ENCODE measurements at regions not wholly inside any gene's neighbourhood (a gene's known extent, or its start where the extent isn't known, plus 50 kb on each side); places are given as distances from the start of the nearest gene placed in this dataset.

- no peak overlapping the region for H3K4me3 ChIP-seq (ENCODE audit: low read length, poor library complexity, severe bottlenecking)
Observed at GRCh38 chr5:66276986-66277385, 132.9 kb downstream of the SREK1 start.

GRCh38 chr5:66277981-66278380 is 133.9 kb downstream of the SREK1 start:
- H3K27me3 ChIP-seq (ENCODE audit: insufficient read depth, low read length, poor library complexity, severe bottlenecking): no peaks in the 10 kb centered on the region
- no peaks in the 10 kb centered on the region for H3K79me2 ChIP-seq (ENCODE audit: insufficient read depth, low read length)
- H3K9ac ChIP-seq (ENCODE audit: low read depth, low read length, poor library complexity, severe bottlenecking): no peak overlapping the region
- no peaks in the 10 kb centered on the region for H4K20me1 ChIP-seq (ENCODE audit: insufficient read depth, low read length, poor library complexity, severe bottlenecking)
- H3F3A ChIP-seq (ENCODE audit: low read depth): no peaks in the 10 kb centered on the region
- TF ChIP-seq, protein P1, sequence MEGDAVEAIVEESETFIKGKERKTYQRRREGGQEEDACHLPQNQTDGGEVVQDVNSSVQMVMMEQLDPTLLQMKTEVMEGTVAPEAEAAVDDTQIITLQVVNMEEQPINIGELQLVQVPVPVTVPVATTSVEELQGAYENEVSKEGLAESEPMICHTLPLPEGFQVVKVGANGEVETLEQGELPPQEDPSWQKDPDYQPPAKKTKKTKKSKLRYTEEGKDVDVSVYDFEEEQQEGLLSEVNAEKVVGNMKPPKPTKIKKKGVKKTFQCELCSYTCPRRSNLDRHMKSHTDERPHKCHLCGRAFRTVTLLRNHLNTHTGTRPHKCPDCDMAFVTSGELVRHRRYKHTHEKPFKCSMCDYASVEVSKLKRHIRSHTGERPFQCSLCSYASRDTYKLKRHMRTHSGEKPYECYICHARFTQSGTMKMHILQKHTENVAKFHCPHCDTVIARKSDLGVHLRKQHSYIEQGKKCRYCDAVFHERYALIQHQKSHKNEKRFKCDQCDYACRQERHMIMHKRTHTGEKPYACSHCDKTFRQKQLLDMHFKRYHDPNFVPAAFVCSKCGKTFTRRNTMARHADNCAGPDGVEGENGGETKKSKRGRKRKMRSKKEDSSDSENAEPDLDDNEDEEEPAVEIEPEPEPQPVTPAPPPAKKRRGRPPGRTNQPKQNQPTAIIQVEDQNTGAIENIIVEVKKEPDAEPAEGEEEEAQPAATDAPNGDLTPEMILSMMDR (conservative IDR thresholded peaks at IDR 0.05; ENCODE audit: low read length): no peak
- H3K4me3 ChIP-seq (ENCODE audit: low read length, poor library complexity, severe bottlenecking): no peak overlapping the region
- H3K36me3 ChIP-seq (ENCODE audit: insufficient read depth, low read length): no peaks in the 10 kb centered on the region
- no peak overlapping the region for H3K4me2 ChIP-seq (ENCODE audit: low read depth, low read length, poor library complexity, severe bottlenecking)
- no peaks in the 10 kb centered on the region for H3K9me2 ChIP-seq (replicated peaks; ENCODE audit: low read depth, low read length)
- no peaks in the 10 kb centered on the region for H3K9me3 ChIP-seq (ENCODE audit: insufficient read depth, low read depth, low read length)
- no peak overlapping the region for H2AFZ ChIP-seq (ENCODE audit: low read length)
- H3K4me1 ChIP-seq (ENCODE audit: insufficient read depth, low read length, poor library complexity, severe bottlenecking): no peaks in the 10 kb centered on the region

More at GRCh38 chr5:66276986-66277385, 132.9 kb downstream of the SREK1 start:
- no peaks in the 10 kb centered on the region for H3K36me3 ChIP-seq (ENCODE audit: insufficient read depth, low read length)
- no peaks in the 10 kb centered on the region for H3K9me3 ChIP-seq (ENCODE audit: insufficient read depth, low read depth, low read length)
- H2AFZ ChIP-seq (ENCODE audit: low read length): no peak overlapping the region
- H3K27me3 ChIP-seq (ENCODE audit: insufficient read depth, low read length, poor library complexity, severe bottlenecking): no peaks in the 10 kb centered on the region
- H4K20me1 ChIP-seq (ENCODE audit: insufficient read depth, low read length, poor library complexity, severe bottlenecking): no peaks in the 10 kb centered on the region
- H3K4me1 ChIP-seq (ENCODE audit: insufficient read depth, low read length, poor library complexity, severe bottlenecking): no peaks in the 10 kb centered on the region
- no peaks in the 10 kb centered on the region for H3K79me2 ChIP-seq (ENCODE audit: insufficient read depth, low read length)
- no peaks in the 10 kb centered on the region for H3K9me2 ChIP-seq (replicated peaks; ENCODE audit: low read depth, low read length)
- H3K4me2 ChIP-seq (ENCODE audit: low read depth, low read length, poor library complexity, severe bottlenecking): no peak overlapping the region
- no peaks in the 10 kb centered on the region for H3F3A ChIP-seq (ENCODE audit: low read depth)
- no peak for TF ChIP-seq EZH2phosphoT487 (IDR thresholded peaks at IDR 0.05; ENCODE audit: borderline replicate concordance)
- TF ChIP-seq, protein P1 (conservative IDR thresholded peaks at IDR 0.05; ENCODE audit: low read length): no peak
- H3K9ac ChIP-seq (ENCODE audit: low read depth, low read length, poor library complexity, severe bottlenecking): no peak overlapping the region

DNA sequence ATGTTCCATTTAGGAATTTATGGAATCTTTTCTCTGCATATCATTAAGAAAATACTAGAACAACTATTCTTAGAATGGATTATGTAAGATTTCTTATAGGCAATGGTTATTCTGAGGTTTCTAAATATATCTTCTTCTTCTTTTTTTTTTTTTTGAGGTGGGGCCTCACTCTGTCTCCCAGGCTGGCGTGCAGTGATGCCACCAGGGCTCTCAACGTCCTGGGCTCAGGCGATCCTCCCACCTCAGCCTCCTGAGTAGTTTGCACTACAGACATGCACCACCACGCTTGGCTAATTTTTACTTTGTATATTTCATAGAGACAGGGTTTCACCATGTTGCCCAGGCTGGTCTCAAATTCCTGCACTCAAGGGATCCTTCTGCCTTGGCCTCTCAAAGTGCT is 137.2 kb downstream of the SREK1 start:
- H3K4me2 ChIP-seq (ENCODE audit: low read depth, low read length, poor library complexity, severe bottlenecking): no peak overlapping the region
- H3F3A ChIP-seq (ENCODE audit: low read depth): no peaks in the 10 kb centered on the region
- H3K9ac ChIP-seq (ENCODE audit: low read depth, low read length, poor library complexity, severe bottlenecking): no peak overlapping the region
- TF ChIP-seq, protein P1 (conservative IDR thresholded peaks at IDR 0.05; ENCODE audit: low read length): no peak
- no peak for TF ChIP-seq EZH2phosphoT487 (IDR thresholded peaks at IDR 0.05; ENCODE audit: borderline replicate concordance)
- H3K9me2 ChIP-seq (replicated peaks; ENCODE audit: low read depth, low read length): no peaks in the 10 kb centered on the region
- H4K20me1 ChIP-seq (ENCODE audit: insufficient read depth, low read length, poor library complexity, severe bottlenecking): no peaks in the 10 kb centered on the region
- no peaks in the 10 kb centered on the region for H3K36me3 ChIP-seq (ENCODE audit: insufficient read depth, low read length)
- no peak overlapping the region for H3K4me3 ChIP-seq (ENCODE audit: low read length, poor library complexity, severe bottlenecking)
- no peaks in the 10 kb centered on the region for H3K9me3 ChIP-seq (ENCODE audit: insufficient read depth, low read depth, low read length)
- no peaks in the 10 kb centered on the region for H3K79me2 ChIP-seq (ENCODE audit: insufficient read depth, low read length)
- no peaks in the 10 kb centered on the region for H3K27me3 ChIP-seq (ENCODE audit: insufficient read depth, low read length, poor library complexity, severe bottlenecking)
- H2AFZ ChIP-seq (ENCODE audit: low read length): no peak overlapping the region
- H3K4me1 ChIP-seq (ENCODE audit: insufficient read depth, low read length, poor library complexity, severe bottlenecking): no peaks in the 10 kb centered on the region
